ENCODE measurements at regions not wholly inside any gene's neighbourhood (a gene's known extent, or its start where the extent isn't known, plus 50 kb on each side); places are given as distances from the start of the nearest gene placed in this dataset.

- ChIA-PET RAD21 (ENCODE audit: unreplicated experiment) (interaction anchor here (0.7 to 1.7 kb wide), 2 partner anchors 47 to 739 kb away, joined by 3 to 7 read pairs; no protein-coding TSS in a partner anchor), SMC1A (ENCODE audit: uncharacterized antibody, unreplicated experiment) (interaction anchor here (0.7 to 2.8 kb wide), 4 partner anchors 11 to 512 kb away, joined by 3 to 14 read pairs (median 4); no protein-coding TSS in a partner anchor), CTCF (interaction anchor here (0.6 to 2.8 kb wide), 3 partner anchors 37 to 923 kb away, joined by 3 to 10 read pairs (median 3); no protein-coding TSS in a partner anchor), POLR2A (interaction anchor here (0.5 kb wide), 1 partner anchor 523 kb away, joined by 4 read pairs; no protein-coding TSS in a partner anchor)
- Histone ChIP-seq H3K4me3 (no peak overlapping the region), H3K4me1 (ENCODE audit: control insufficient read depth, insufficient read depth, low read length) (no peaks in the 10 kb centered on the region), H4K20me1 (ENCODE audit: control insufficient read depth, insufficient read depth) (no peaks in the 10 kb centered on the region), H3K79me2 (ENCODE audit: control insufficient read depth, insufficient read depth, low read length) (no peaks in the 10 kb centered on the region), H3K9ac (ENCODE audit: control insufficient read depth, insufficient read depth, low read length) (no peak overlapping the region), H2AFZ (ENCODE audit: control insufficient read depth, low read depth, low read length) (no peak overlapping the region), H3K4me2 (ENCODE audit: control insufficient read depth, insufficient read depth) (no peak overlapping the region), H3K27ac (ENCODE audit: control insufficient read depth, insufficient read depth) (no peak overlapping the region), H3K36me3 (ENCODE audit: control insufficient read depth in 2 of 2, insufficient read depth in 2 of 2, low read length in 1 of 2) (no peaks in the 10 kb centered on the region), H3K9me3 (replicated peaks; ENCODE audit: control insufficient read depth, insufficient read depth, low read length) (no peaks in the 10 kb centered on the region), H3K27me3 (replicated peaks in 1 of 2; ENCODE audit: control insufficient read depth in 2 of 2, insufficient read depth in 2 of 2, low read length in 1 of 2) (no peaks in the 10 kb centered on the region)
- BruUV-seq (replicated peaks), result no TSS peak
- ATAC-seq, result peak; percentile 94
- DNase-seq (ENCODE audit: low read depth, low spot score), result peak; percentile 15
- in situ Hi-C loops (cut with MboI) (no loop called here), intact Hi-C loops (cut with micrococcal nuclease; ENCODE audit: unreplicated experiment) (no loop called here)
- WGBS (ENCODE audit: insufficient coverage, insufficient replicate concordance, low lambda C conversion rate, missing lambda C conversion rate), result 0% methylated on average over 1 of the region's 1 CpG
- FAIRE-seq, result no peak
- TF ChIP-seq MEF2A (IDR thresholded peaks at IDR 0.05; ENCODE audit: insufficient read depth, low read depth, low read length), result no peak
- peak; percentile 46 to 62; a peak in 3 of 4 replicates for TF ChIP-seq EP300 (IDR thresholded peaks at IDR 0.05; ENCODE audit: borderline replicate concordance in 1 of 2, control insufficient read depth in 1 of 2, low read depth in 2 of 2, low read length in 2 of 2)
- no peak for TF ChIP-seq PBX3 (IDR thresholded peaks at IDR 0.05; ENCODE audit: insufficient replicate concordance, low read depth, low read length)
- no peak for TF ChIP-seq FOXK2 (IDR thresholded peaks at IDR 0.05)
- no peak for TF ChIP-seq TCF7 (IDR thresholded peaks at IDR 0.05; ENCODE audit: borderline replicate concordance)
- TF ChIP-seq EGR1 (IDR thresholded peaks at IDR 0.05; ENCODE audit: borderline replicate concordance in 1 of 2, low read depth in 2 of 2, low read length in 2 of 2), result no peak
- TF ChIP-seq ZNF207 (IDR thresholded peaks at IDR 0.05; ENCODE audit: borderline replicate concordance), result 0 out of 2 replicates have a peak, but pooled peaks have one; percentile 58
- no peak for TF ChIP-seq POLR2A (IDR thresholded peaks at IDR 0.05; ENCODE audit: low read depth, low read length)
- TF ChIP-seq ZBED1 (IDR thresholded peaks at IDR 0.05; ENCODE audit: borderline replicate concordance), result no peak
- no peak for TF ChIP-seq BCLAF1 (IDR thresholded peaks at IDR 0.05)
- TF ChIP-seq ZBTB11 (CRISPR knock-in tag; IDR thresholded peaks at IDR 0.05), result no peak
- peak; percentile 96 for TF ChIP-seq ZNF384 (IDR thresholded peaks at IDR 0.05; ENCODE audit: borderline replicate concordance, low read depth, low read length)
- TF ChIP-seq SP1 (IDR thresholded peaks at IDR 0.05; ENCODE audit: low read depth, low read length), result no peak
- no peak for TF ChIP-seq BACH1 (IDR thresholded peaks at IDR 0.05; ENCODE audit: borderline replicate concordance)
- TF ChIP-seq POU2F2 (IDR thresholded peaks at IDR 0.05; ENCODE audit: borderline replicate concordance, low read depth, low read length), result peak; percentile 26; the same call in 1 of the 3 replicates
These were observed 737.1 kb downstream of the INHBA start for GRCh38 chr7:40965774-40966173.

Data from GM12878 (cell line).